ENCODE measurements at regions not wholly inside any gene's neighbourhood (a gene's known extent, or its start where the extent isn't known, plus 50 kb on each side); places are given as distances from the start of the nearest gene placed in this dataset.

DNA sequence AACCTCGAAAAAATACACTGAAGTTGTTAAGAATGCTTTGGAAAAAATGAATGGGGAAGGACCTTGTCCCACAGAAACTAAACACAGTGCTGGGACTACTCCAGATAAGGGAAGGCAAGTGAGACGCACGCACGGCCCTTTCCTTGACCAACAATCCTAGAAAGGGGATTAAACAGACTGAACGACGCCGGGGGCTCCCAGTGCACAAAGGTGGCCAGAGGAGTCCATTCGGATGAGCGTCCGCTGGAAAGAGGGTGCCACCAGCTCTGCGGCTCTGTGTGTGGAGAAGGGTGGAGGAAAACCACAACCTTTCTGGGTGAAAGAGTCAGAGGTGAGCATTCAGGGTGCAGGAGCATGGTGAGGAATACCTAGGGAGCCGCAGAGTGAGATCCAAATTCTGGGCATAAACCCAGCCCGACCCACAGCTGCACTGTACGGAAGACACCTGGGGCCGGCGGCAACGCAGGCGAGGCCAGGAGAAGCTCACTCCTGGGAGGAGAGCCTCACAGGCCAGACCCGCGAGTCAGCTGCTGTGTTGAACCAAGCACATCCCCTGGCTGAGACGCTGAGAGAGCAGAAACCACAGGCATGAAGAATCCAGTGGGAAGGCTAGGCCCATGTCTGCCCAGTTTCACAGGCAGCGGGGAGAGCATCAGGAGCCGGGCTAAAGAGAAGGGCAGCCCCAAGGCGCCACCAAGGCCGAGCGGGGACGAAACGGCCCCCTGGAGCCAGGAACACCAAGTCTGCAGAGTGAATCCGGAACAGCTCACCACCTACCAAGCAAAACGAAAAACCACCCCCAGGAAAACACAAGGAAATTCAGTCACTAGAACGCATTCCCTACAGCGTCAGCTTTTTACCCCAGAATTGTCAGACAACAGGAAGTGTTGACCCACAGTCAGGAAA is 177.1 kb downstream of the BRD1 start:
- BruUV-seq (replicated peaks), result no TSS peak
- TF ChIP-seq POLR2A (IDR thresholded peaks at IDR 0.05; ENCODE audit: borderline replicate concordance, extremely low read depth, insufficient read depth, insufficient read length), result no peak
- no peak for TF ChIP-seq CEBPB (IDR thresholded peaks at IDR 0.05; ENCODE audit: low read depth)
- no peak for TF ChIP-seq SRF (IDR thresholded peaks at IDR 0.05; ENCODE audit: low read depth)
- TF ChIP-seq FOSL1 (IDR thresholded peaks at IDR 0.05; ENCODE audit: low read depth), result no peak
- TF ChIP-seq JUND (IDR thresholded peaks at IDR 0.05), result no peak
- TF ChIP-seq, protein P1, sequence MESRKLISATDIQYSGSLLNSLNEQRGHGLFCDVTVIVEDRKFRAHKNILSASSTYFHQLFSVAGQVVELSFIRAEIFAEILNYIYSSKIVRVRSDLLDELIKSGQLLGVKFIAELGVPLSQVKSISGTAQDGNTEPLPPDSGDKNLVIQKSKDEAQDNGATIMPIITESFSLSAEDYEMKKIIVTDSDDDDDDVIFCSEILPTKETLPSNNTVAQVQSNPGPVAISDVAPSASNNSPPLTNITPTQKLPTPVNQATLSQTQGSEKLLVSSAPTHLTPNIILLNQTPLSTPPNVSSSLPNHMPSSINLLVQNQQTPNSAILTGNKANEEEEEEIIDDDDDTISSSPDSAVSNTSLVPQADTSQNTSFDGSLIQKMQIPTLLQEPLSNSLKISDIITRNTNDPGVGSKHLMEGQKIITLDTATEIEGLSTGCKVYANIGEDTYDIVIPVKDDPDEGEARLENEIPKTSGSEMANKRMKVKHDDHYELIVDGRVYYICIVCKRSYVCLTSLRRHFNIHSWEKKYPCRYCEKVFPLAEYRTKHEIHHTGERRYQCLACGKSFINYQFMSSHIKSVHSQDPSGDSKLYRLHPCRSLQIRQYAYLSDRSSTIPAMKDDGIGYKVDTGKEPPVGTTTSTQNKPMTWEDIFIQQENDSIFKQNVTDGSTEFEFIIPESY (IDR thresholded peaks at IDR 0.05; ENCODE audit: extremely low read depth, insufficient replicate concordance, low read length), result no peak
- no peak overlapping the region for H3K4me3 ChIP-seq (replicated peaks in 1 of 2; ENCODE audit: low read depth in 1 of 2, low read length in 2 of 2)
- H3K4me2 ChIP-seq (ENCODE audit: low read length), result no peak overlapping the region
- H2AFZ ChIP-seq (ENCODE audit: low read depth, low read length, poor library complexity, severe bottlenecking), result no peak overlapping the region
- POLR2A ChIA-PET, result no interaction called here
- peaks cover 3 to 6% of the 10 kb centered on the region in 2 experiments; a peak in 1 of 4 replicates for H3K4me1 ChIP-seq (ENCODE audit: control insufficient read depth in 1 of 2, insufficient read depth in 2 of 2, low read length in 2 of 2)
- H3K79me2 ChIP-seq (ENCODE audit: insufficient read depth, low read length), result peaks cover 100% of the 10 kb centered on the region
- H3K27me3 ChIP-seq (ENCODE audit: insufficient read depth, low read length), result no peaks in the 10 kb centered on the region
- no peaks in the 10 kb centered on the region for H3K9me3 ChIP-seq (ENCODE audit: control insufficient read depth in 1 of 2, insufficient read depth in 1 of 2, low read depth in 1 of 2, low read length in 2 of 2)
- no peak overlapping the region for H3K27ac ChIP-seq (ENCODE audit: low read depth, low read length)
- ATAC-seq (no peak), DNase-seq (ENCODE audit: low read depth, low spot score) (no peak)
- no peak overlapping the region for H3K9ac ChIP-seq (ENCODE audit: low read length)
- no peaks in the 10 kb centered on the region for H4K20me1 ChIP-seq (ENCODE audit: insufficient read depth)
- intact Hi-C loops (cut with micrococcal nuclease), result no loop called here
- RAD21 ChIA-PET (ENCODE audit: low non-redundant PET in 1 of 2, low total read pairs in 2 of 2, uncharacterized antibody in 2 of 2, unreplicated experiment in 2 of 2), result no interaction called here
- no peaks in the 10 kb centered on the region for H3K9me2 ChIP-seq (ENCODE audit: insufficient read depth)
- peaks cover 0 to 6% of the 10 kb centered on the region in 2 experiments; a peak in 2 of 4 replicates for H3K36me3 ChIP-seq (ENCODE audit: control insufficient read depth in 1 of 2, insufficient read depth in 2 of 2, low read length in 2 of 2)
- CTCF ChIA-PET, result no interaction called here
